ENCODE measurements at regions not wholly inside any gene's neighbourhood (a gene's known extent, or its start where the extent isn't known, plus 50 kb on each side); places are given as distances from the start of the nearest gene placed in this dataset.

- Mint-ChIP-seq H3K9me3 (no peaks in the 10 kb centered on the region), H3K27ac (no peak overlapping the region), H3K4me3 (no peak overlapping the region), H3K36me3 (no peaks in the 10 kb centered on the region), H3K4me1 (no peaks in the 10 kb centered on the region), H3K27me3 (no peaks in the 10 kb centered on the region)
- CTCF ChIA-PET, result no interaction called here
- no peak for DNase-seq
Measured at GRCh38 chr5:51449026-51449425, 65.8 kb downstream of the ISL1 start.

DNA sequence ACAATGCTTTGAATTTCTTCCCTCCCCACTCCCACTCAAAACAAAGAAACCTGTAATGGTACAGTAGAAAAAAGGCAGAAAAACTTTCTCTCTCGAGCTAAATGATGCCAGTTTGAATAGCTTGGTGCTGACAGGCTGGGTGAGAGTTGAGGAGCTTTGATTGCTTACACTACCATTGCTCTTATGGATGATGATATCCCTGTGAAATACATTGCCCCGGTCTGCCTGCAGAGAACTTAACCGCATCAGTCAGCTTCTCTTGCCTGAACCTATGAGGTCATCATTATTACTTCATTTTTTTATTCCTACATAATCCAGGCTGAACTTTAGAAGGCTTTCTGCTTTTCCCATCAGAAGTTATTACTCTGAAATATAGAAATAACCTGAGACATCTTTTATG lies 69.3 kb downstream of the ISL1 start:
- no peak for DNase-seq
- Mint-ChIP-seq H3K9me3 (no peaks in the 10 kb centered on the region), H3K27me3 (no peaks in the 10 kb centered on the region), H3K4me1 (no peaks in the 10 kb centered on the region), H3K36me3 (no peaks in the 10 kb centered on the region), H3K27ac (no peak overlapping the region), H3K4me3 (no peak overlapping the region)
- CTCF ChIA-PET, result no interaction called here

- Mint-ChIP-seq H3K4me1 (no peaks in the 10 kb centered on the region), H3K27me3 (no peaks in the 10 kb centered on the region), H3K4me3 (no peak overlapping the region), H3K9me3 (no peaks in the 10 kb centered on the region), H3K36me3 (no peaks in the 10 kb centered on the region), H3K27ac (no peak overlapping the region)
- CTCF ChIA-PET, result no interaction called here
- no peak for DNase-seq
Measured at GRCh38 chr5:51465165-51465564, 81.9 kb downstream of the ISL1 start.

DNA sequence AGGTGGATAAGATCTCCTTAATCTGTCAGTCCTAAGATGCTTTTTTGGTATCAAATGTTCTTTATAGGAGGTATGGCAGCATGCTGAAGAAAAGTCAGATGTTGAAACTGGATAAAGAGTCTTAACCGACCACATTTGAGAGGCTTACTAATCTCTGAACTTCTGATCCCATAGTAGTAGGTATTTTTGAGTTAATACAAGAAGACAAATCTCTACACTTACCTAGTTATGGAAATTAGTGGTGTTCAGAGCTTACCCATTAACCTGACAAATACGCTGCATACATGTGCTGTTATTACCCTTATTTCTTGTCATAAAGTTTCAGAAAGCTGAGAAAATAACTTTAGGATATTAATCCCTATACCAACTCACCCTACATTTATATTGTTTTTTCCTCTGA lies 83.0 kb downstream of the ISL1 start:
- Mint-ChIP-seq H3K4me3 (no peak overlapping the region), H3K4me1 (no peaks in the 10 kb centered on the region), H3K27me3 (no peaks in the 10 kb centered on the region), H3K27ac (no peak overlapping the region), H3K9me3 (no peaks in the 10 kb centered on the region), H3K36me3 (no peaks in the 10 kb centered on the region)
- DNase-seq, result no peak
- CTCF ChIA-PET, result no interaction called here

- H3K27ac Mint-ChIP-seq, result no peak overlapping the region
- CTCF ChIA-PET, result no interaction called here
- no peaks in the 10 kb centered on the region for H3K4me1 Mint-ChIP-seq
- H3K9me3 Mint-ChIP-seq, result no peaks in the 10 kb centered on the region
- no peaks in the 10 kb centered on the region for H3K36me3 Mint-ChIP-seq
- H3K4me3 Mint-ChIP-seq, result no peak overlapping the region
- DNase-seq, result no peak
- H3K27me3 Mint-ChIP-seq, result no peaks in the 10 kb centered on the region
Measured at GRCh38 chr5:51468196-51468595, 84.9 kb downstream of the ISL1 start.

- H3K27ac Mint-ChIP-seq, result no peak overlapping the region
- H3K27me3 Mint-ChIP-seq, result no peaks in the 10 kb centered on the region
- H3K36me3 Mint-ChIP-seq, result no peaks in the 10 kb centered on the region
- CTCF ChIA-PET, result no interaction called here
- H3K9me3 Mint-ChIP-seq, result no peaks in the 10 kb centered on the region
- DNase-seq, result no peak
- H3K4me3 Mint-ChIP-seq, result no peak overlapping the region
- no peaks in the 10 kb centered on the region for H3K4me1 Mint-ChIP-seq
Measured at GRCh38 chr5:51471630-51472029, 88.4 kb downstream of the ISL1 start.

GRCh38 chr5:51472472-51472871 lies 89.2 kb downstream of the ISL1 start:
- Mint-ChIP-seq H3K27me3 (no peaks in the 10 kb centered on the region), H3K36me3 (no peaks in the 10 kb centered on the region), H3K4me1 (no peaks in the 10 kb centered on the region), H3K27ac (no peak overlapping the region), H3K9me3 (no peaks in the 10 kb centered on the region), H3K4me3 (no peak overlapping the region)
- CTCF ChIA-PET, result no interaction called here
- no peak for DNase-seq

GRCh38 chr5:51475628-51476027 lies 92.4 kb downstream of the ISL1 start:
- Mint-ChIP-seq H3K9me3 (no peaks in the 10 kb centered on the region), H3K27ac (no peak overlapping the region), H3K4me3 (no peak overlapping the region), H3K27me3 (no peaks in the 10 kb centered on the region), H3K36me3 (no peaks in the 10 kb centered on the region), H3K4me1 (no peaks in the 10 kb centered on the region)
- no peak for DNase-seq
- CTCF ChIA-PET, result no interaction called here

- no peak overlapping the region for H3K4me3 Mint-ChIP-seq
- CTCF ChIA-PET, result no interaction called here
- DNase-seq, result no peak
- no peaks in the 10 kb centered on the region for H3K4me1 Mint-ChIP-seq
- H3K36me3 Mint-ChIP-seq, result no peaks in the 10 kb centered on the region
- no peak overlapping the region for H3K27ac Mint-ChIP-seq
- H3K9me3 Mint-ChIP-seq, result peaks cover 2% of the 10 kb centered on the region
- no peaks in the 10 kb centered on the region for H3K27me3 Mint-ChIP-seq
Measured at GRCh38 chr5:51476431-51476830, 93.2 kb downstream of the ISL1 start.

DNA sequence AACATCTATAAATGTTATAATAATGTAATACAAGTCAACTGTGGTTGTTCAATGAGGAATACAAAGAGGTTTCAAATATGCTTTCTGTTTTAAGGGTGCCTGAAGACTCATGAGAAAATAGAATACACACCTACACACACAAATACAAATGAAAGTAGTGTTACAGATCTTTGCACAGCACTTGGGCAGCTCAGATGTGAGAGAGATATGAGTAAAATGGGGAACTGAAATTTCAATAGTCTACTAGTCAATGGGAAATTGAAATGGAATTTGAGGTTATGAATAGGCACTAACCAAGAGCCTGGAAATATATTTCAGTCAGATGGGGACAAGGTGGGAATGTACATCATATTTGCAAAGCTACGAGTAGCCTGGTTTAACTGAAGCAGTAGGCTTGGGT lies 96.6 kb downstream of the ISL1 start:
- no peaks in the 10 kb centered on the region for H3K4me1 Mint-ChIP-seq
- no peak overlapping the region for H3K27ac Mint-ChIP-seq
- H3K4me3 Mint-ChIP-seq, result no peak overlapping the region
- H3K27me3 Mint-ChIP-seq, result no peaks in the 10 kb centered on the region
- CTCF ChIA-PET, result no interaction called here
- peaks cover 4% of the 10 kb centered on the region for H3K9me3 Mint-ChIP-seq
- no peak for DNase-seq
- no peaks in the 10 kb centered on the region for H3K36me3 Mint-ChIP-seq

GRCh38 chr5:51484326-51484725 lies 101.1 kb downstream of the ISL1 start:
- H3K4me1 Mint-ChIP-seq, result no peaks in the 10 kb centered on the region
- no peaks in the 10 kb centered on the region for H3K36me3 Mint-ChIP-seq
- no peak for DNase-seq
- H3K9me3 Mint-ChIP-seq, result peaks cover 4% of the 10 kb centered on the region
- no peak overlapping the region for H3K27ac Mint-ChIP-seq
- CTCF ChIA-PET, result no interaction called here
- no peak overlapping the region for H3K4me3 Mint-ChIP-seq
- H3K27me3 Mint-ChIP-seq, result no peaks in the 10 kb centered on the region

DNA sequence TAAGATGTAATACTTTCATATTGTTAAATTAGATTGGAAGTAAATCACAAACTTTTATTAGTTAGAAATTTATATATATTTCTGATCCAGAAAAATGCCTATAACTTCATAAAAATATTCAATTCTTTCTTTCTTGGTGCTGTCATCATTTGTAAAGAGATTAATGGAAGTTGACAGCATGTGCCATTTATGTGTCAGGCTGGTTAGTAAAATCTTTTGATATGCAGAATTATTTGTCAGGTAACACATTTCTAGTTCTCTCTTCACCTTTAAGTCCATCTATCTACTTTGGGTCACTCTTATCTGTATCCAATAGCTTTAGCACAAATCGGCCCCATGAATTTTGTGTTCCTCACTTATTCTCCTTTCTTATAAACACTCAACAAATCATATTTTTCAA lies 102.9 kb downstream of the ISL1 start:
- H3K27me3 Mint-ChIP-seq, result no peaks in the 10 kb centered on the region
- H3K4me1 Mint-ChIP-seq, result no peaks in the 10 kb centered on the region
- H3K9me3 Mint-ChIP-seq, result peaks cover 4% of the 10 kb centered on the region
- H3K36me3 Mint-ChIP-seq, result no peaks in the 10 kb centered on the region
- H3K4me3 Mint-ChIP-seq, result no peak overlapping the region
- CTCF ChIA-PET, result no interaction called here
- H3K27ac Mint-ChIP-seq, result no peak overlapping the region
- no peak for DNase-seq

- no peak overlapping the region for H3K4me3 Mint-ChIP-seq
- no peaks in the 10 kb centered on the region for H3K27me3 Mint-ChIP-seq
Measured at GRCh38 chr5:51487952-51488351, 104.7 kb downstream of the ISL1 start.

DNA sequence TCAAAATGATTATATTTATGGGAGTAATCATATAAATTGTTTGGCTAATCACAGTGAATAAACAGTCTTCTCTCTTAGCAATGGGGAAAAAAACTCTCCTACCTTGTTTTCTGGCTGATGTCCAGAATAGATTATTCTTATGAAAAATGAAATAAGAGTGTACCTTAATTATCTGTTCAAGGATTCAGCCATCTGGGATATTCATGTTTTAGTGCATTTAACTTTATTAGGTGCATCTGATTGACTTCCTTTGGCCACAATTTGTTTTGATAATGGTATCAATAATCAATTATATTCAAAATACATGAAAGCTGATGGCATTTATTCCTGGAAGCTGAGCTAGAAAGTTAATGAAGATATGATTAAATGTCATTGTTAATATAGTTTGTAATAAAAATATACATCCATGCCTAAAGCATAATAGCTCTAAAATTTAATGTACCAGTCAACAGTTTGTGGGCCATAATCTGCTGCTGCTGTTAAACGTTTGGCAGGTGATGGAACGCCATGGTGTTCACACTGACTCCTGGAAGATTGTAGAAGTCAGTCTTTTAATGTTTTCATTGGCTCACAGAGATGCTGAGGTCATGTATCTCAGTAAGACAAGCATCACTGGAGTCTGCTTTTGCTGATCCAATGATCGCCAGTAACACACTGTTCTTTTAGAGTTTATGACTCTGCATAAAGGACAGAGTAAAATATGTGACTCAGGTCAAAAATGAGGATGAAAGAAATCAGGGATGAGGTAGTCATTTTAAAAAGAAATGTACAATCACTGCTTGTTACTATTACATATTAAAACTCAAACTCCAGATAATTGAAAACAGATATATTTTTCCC lies 105.8 kb downstream of the ISL1 start:
- H3K36me3 Mint-ChIP-seq, result no peaks in the 10 kb centered on the region
- no peak for DNase-seq
- H3K27me3 Mint-ChIP-seq, result no peaks in the 10 kb centered on the region
- peaks cover 5% of the 10 kb centered on the region for H3K9me3 Mint-ChIP-seq
- H3K4me3 Mint-ChIP-seq, result no peak overlapping the region
- H3K4me1 Mint-ChIP-seq, result no peaks in the 10 kb centered on the region
- CTCF ChIA-PET, result no interaction called here
- no peak overlapping the region for H3K27ac Mint-ChIP-seq

More at GRCh38 chr5:51487952-51488351, 104.7 kb downstream of the ISL1 start:
- CTCF ChIA-PET, result no interaction called here
- Mint-ChIP-seq H3K4me1 (no peaks in the 10 kb centered on the region), H3K27ac (no peak overlapping the region), H3K9me3 (peaks cover 1% of the 10 kb centered on the region), H3K36me3 (no peaks in the 10 kb centered on the region)
- no peak for DNase-seq

DNA sequence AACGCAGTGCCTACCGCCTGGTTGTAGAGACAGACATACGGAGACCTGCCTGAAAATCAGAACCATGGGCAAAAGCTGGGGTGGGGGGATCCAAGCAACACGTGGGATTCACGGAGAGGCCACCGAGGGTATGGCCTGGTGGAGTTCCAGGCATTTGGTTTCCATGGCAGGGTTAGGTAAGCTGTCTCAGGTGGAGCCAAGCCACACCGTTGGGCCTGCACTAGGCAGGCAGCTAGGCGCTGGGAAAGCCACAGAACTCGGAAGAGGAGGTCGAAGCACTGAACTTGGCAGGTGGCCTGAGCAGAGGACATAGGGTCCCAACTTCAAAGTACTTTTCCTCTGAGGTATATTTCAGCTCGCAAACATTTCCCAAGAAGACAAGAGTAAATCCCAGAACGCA lies 111.6 kb downstream of the ISL1 start:
- no peaks in the 10 kb centered on the region for H3K4me1 Mint-ChIP-seq
- H3K36me3 Mint-ChIP-seq, result no peaks in the 10 kb centered on the region
- CTCF ChIA-PET, result no interaction called here
- no peak for DNase-seq
- no peak overlapping the region for H3K27ac Mint-ChIP-seq
- H3K9me3 Mint-ChIP-seq, result peaks cover 8% of the 10 kb centered on the region
- H3K4me3 Mint-ChIP-seq, result no peak overlapping the region
- H3K27me3 Mint-ChIP-seq, result no peaks in the 10 kb centered on the region

- no peaks in the 10 kb centered on the region for H3K4me1 Mint-ChIP-seq
- H3K36me3 Mint-ChIP-seq, result no peaks in the 10 kb centered on the region
- CTCF ChIA-PET, result no interaction called here
- no peak for DNase-seq
- peaks cover 8% of the 10 kb centered on the region for H3K9me3 Mint-ChIP-seq
- no peak overlapping the region for H3K27ac Mint-ChIP-seq
- no peaks in the 10 kb centered on the region for H3K27me3 Mint-ChIP-seq
- no peak overlapping the region for H3K4me3 Mint-ChIP-seq
Measured at GRCh38 chr5:51495672-51496071, 112.4 kb downstream of the ISL1 start.

Data from activated naive CD4-positive, alpha-beta T cell treated with anti-CD3 and anti-CD28 coated beads, Interleukin-2, amount 10 ng/mL, durations not matched to agents 7 days and 5 days (primary cell).